WTC11 (cell line): ENCODE measurements at regions not wholly inside any gene's neighbourhood (a gene's known extent, or its start where the extent isn't known, plus 50 kb on each side); places are given as distances from the start of the nearest gene placed in this dataset.
A peak's percentile ranks its signal among the peaks of the same experiment; 100 is the strongest.

Experiments
- ATAC-seq: fragments of 200-7000 bp; cut with Tn5 transposase; 2 replicates; pipeline ENCODE4 v1.10.0; 2021; ENCODE audit warnings: mild to moderate bottlenecking, moderate library complexity
- CTCF ChIA-PET: fragments of 300-600 bp; sonication (Branson Sonifier 250); formaldehyde crosslinking; loops from one replicate; lab custom pipeline; 2021; ENCODE audit warnings: antibody characterized with exemption; lab: Charles Lee
- POLR2A ChIA-PET: fragments of 350-600 bp; sonication (Branson Sonifier 250); formaldehyde crosslinking; loops from one replicate; lab custom pipeline; 2021; ENCODE audit warnings: antibody characterized with exemption; lab: Charles Lee
- DNase-seq: peaks from one replicate; pipeline ENCODE4 v3.0.0; 2021; ENCODE audit warnings: low spot score
- H3K27ac Mint-ChIP-seq: 2 replicates; pipeline ENCODE4 v1.8.0; 2021; ENCODE audit warnings: mixed read lengths
- H3K27me3 Mint-ChIP-seq: 2 replicates; pipeline ENCODE4 v1.8.0; 2021; ENCODE audit warnings: low read depth, mild to moderate bottlenecking, moderate library complexity, mixed read lengths
- H3K36me3 Mint-ChIP-seq: 2 replicates; pipeline ENCODE4 v1.8.0; 2021; ENCODE audit warnings: mixed read lengths
- H3K4me1 Mint-ChIP-seq: 2 replicates; pipeline ENCODE4 v1.8.0; 2022; ENCODE audit warnings: mixed read lengths
- H3K4me3 Mint-ChIP-seq: 2 replicates; pipeline ENCODE4 v1.8.0; 2021; ENCODE audit warnings: mild to moderate bottlenecking, moderate library complexity, mixed read lengths
- H3K9me3 Mint-ChIP-seq: 2 replicates; pipeline ENCODE4 v1.8.0; 2021; ENCODE audit warnings: mixed read lengths
- CREB1 ChIP-seq: sonication (generic); formaldehyde crosslinking; IDR thresholded peaks from 2 replicates; pipeline ENCODE4 v1.8.0; 2023; ENCODE audit warnings: mild to moderate bottlenecking, missing genetic modification reagents
- E2F5 ChIP-seq: sonication (generic); formaldehyde crosslinking; IDR thresholded peaks from 2 replicates; pipeline ENCODE4 v1.8.1; 2022; ENCODE audit warnings: mild to moderate bottlenecking, moderate library complexity, missing genetic modification reagents
- FOXP4 ChIP-seq: sonication (generic); formaldehyde crosslinking; IDR thresholded peaks from 2 replicates; pipeline ENCODE4 v1.8.0; 2022; ENCODE audit warnings: mild to moderate bottlenecking, missing genetic modification reagents
- HMGA2 ChIP-seq: fragments of 250-450 bp; sonication (Bioruptor Pico); IDR thresholded peaks from 2 replicates; pipeline ENCODE4 v1.4.0; 2021; ENCODE audit warnings: mild to moderate bottlenecking, moderate library complexity
- IRF1 ChIP-seq: sonication (generic); formaldehyde crosslinking; IDR thresholded peaks from 2 replicates; pipeline ENCODE4 v1.8.0; 2023; ENCODE audit warnings: missing genetic modification reagents
- IRF2 ChIP-seq: sonication (generic); formaldehyde crosslinking; IDR thresholded peaks from 2 replicates; pipeline ENCODE4 v1.8.0; 2022; ENCODE audit warnings: low read depth, missing genetic modification reagents, borderline replicate concordance
- JUN ChIP-seq: sonication (generic); formaldehyde crosslinking; IDR thresholded peaks from 2 replicates; pipeline ENCODE4 v1.8.0; 2023; ENCODE audit warnings: mild to moderate bottlenecking, missing genetic modification reagents
- MXD4 ChIP-seq: fragments of 250-450 bp; sonication (Bioruptor Pico); IDR thresholded peaks from 2 replicates; pipeline ENCODE4 v1.8.0; 2021; ENCODE audit warnings: mild to moderate bottlenecking, moderate library complexity, borderline replicate concordance
- NR2C2 ChIP-seq: sonication (generic); formaldehyde crosslinking; IDR thresholded peaks from 2 replicates; pipeline ENCODE4 v1.8.0; 2022; ENCODE audit warnings: mild to moderate bottlenecking, missing genetic modification reagents
- OVOL2 ChIP-seq: fragments of 250-450 bp; sonication (Bioruptor Pico); IDR thresholded peaks from 2 replicates; pipeline ENCODE4 v1.9.0; 2021; ENCODE audit warnings: mild to moderate bottlenecking, borderline replicate concordance
- PRDM15 ChIP-seq: sonication (generic); formaldehyde crosslinking; IDR thresholded peaks from 2 replicates; pipeline ENCODE4 v1.8.0; 2022; ENCODE audit warnings: missing genetic modification reagents
- RORB ChIP-seq: fragments of 250-450 bp; sonication (Bioruptor Pico); IDR thresholded peaks from 2 replicates; pipeline ENCODE4 v1.9.0; 2021; ENCODE audit warnings: mild to moderate bottlenecking
- SMAD3 ChIP-seq: sonication (generic); formaldehyde crosslinking; IDR thresholded peaks from 2 replicates; pipeline ENCODE4 v1.8.0; 2022; ENCODE audit warnings: missing genetic modification reagents, mild to moderate bottlenecking, borderline replicate concordance
- SP1 ChIP-seq: sonication (generic); formaldehyde crosslinking; conservative IDR thresholded peaks from 2 replicates; pipeline ENCODE4 v1.8.1; 2022; ENCODE audit warnings: missing genetic modification reagents
- STAT6 ChIP-seq: sonication (generic); formaldehyde crosslinking; conservative IDR thresholded peaks from 2 replicates; pipeline ENCODE4 v1.8.1; 2023; ENCODE audit warnings: mild to moderate bottlenecking, low read depth, missing genetic modification reagents, moderate library complexity
- TEAD1 ChIP-seq: sonication (generic); formaldehyde crosslinking; IDR thresholded peaks from 2 replicates; pipeline ENCODE4 v1.8.0; 2022; ENCODE audit warnings: mild to moderate bottlenecking, missing genetic modification reagents
- TP53 ChIP-seq: sonication (generic); formaldehyde crosslinking; IDR thresholded peaks from 2 replicates; pipeline ENCODE4 v1.8.1; 2023; ENCODE audit warnings: mild to moderate bottlenecking, missing genetic modification reagents
- USF2 ChIP-seq: sonication (generic); formaldehyde crosslinking; IDR thresholded peaks from 2 replicates; pipeline ENCODE4 v1.8.1; 2023; ENCODE audit warnings: mild to moderate bottlenecking, missing genetic modification reagents, moderate library complexity
- ZNF121 ChIP-seq: sonication (generic); formaldehyde crosslinking; IDR thresholded peaks from 2 replicates; pipeline ENCODE4 v1.8.0; 2023; ENCODE audit warnings: missing genetic modification reagents
- ZNF416 ChIP-seq: fragments of 250-450 bp; sonication (Bioruptor Pico); IDR thresholded peaks from 2 replicates; pipeline ENCODE4 v1.9.0; 2021; ENCODE audit warnings: mild to moderate bottlenecking, inconsistent platforms
- ZNF425 ChIP-seq: fragments of 250-450 bp; sonication (Bioruptor Pico); conservative IDR thresholded peaks from 2 replicates; pipeline ENCODE4 v1.9.0; 2021; ENCODE audit warnings: mild to moderate bottlenecking

- Mint-ChIP-seq H3K36me3 (peaks cover 21% of the 10 kb centered on the region), H3K9me3 (peaks cover 23% of the 10 kb centered on the region), H3K4me3 (0 out of 2 replicates have a peak overlapping the region, but pooled peaks have one; percentile 2), H3K4me1 (peaks cover 54% of the 10 kb centered on the region), H3K27me3 (peaks cover 13% of the 10 kb centered on the region), H3K27ac (peak overlapping the region; percentile 35; the same call in 1 of the 2 replicates)
- peak; percentile 46 for ATAC-seq
- TF ChIP-seq ZNF121 (no peak), SP1 (CRISPR knock-in tag) (0 out of 2 replicates have a peak, but pooled peaks have one; percentile 28), PRDM15 (CRISPR knock-in tag) (peak; percentile 86)
- peak; percentile 40 for DNase-seq
- ChIA-PET POLR2A (no interaction called here), CTCF (no interaction called here)
Observed at GRCh38 chr13:112159575-112160547, 92.9 kb downstream of the SOX1 start.

- POLR2A ChIA-PET: no interaction called here
- Mint-ChIP-seq H3K27me3 (peaks cover 13% of the 10 kb centered on the region), H3K4me1 (peaks cover 60% of the 10 kb centered on the region), H3K4me3 (peak overlapping the region; percentile 60; the same call in 1 of the 2 replicates), H3K27ac (peak overlapping the region; percentile 99), H3K9me3 (peaks cover 23% of the 10 kb centered on the region), H3K36me3 (peaks cover 21% of the 10 kb centered on the region)
- CTCF ChIA-PET: no interaction called here
- DNase-seq (no peak), ATAC-seq (no peak)
- TF ChIP-seq CREB1 (CRISPR knock-in tag) (no peak), MXD4 (CRISPR knock-in tag) (no peak), ZNF416 (CRISPR knock-in tag) (no peak), RORB (CRISPR knock-in tag) (no peak), TEAD1 (CRISPR knock-in tag) (no peak), IRF1 (CRISPR knock-in tag) (no peak), OVOL2 (CRISPR knock-in tag) (no peak), USF2 (CRISPR knock-in tag) (no peak), IRF2 (no peak), TP53 (CRISPR knock-in tag) (no peak), FOXP4 (CRISPR knock-in tag) (no peak), STAT6 (CRISPR knock-in tag) (no peak), NR2C2 (CRISPR knock-in tag) (no peak), SMAD3 (CRISPR knock-in tag) (no peak), HMGA2 (no peak), E2F5 (CRISPR knock-in tag) (no peak), JUN (CRISPR knock-in tag) (no peak), ZNF425 (no peak)
Observed at GRCh38 chr13:112160558-112160957, 93.6 kb downstream of the SOX1 start.
